HG02623 (cell line): ENCODE measurements at regions not wholly inside any gene's neighbourhood (a gene's known extent, or its start where the extent isn't known, plus 50 kb on each side); places are given as distances from the start of the nearest gene placed in this dataset.

ENCODE experiments used
- ATAC-seq: cut with Tn5 transposase; IDR thresholded peaks from one replicate; pipeline ENCODE4 v1.9.1; 2021; ENCODE audit warnings: moderate library complexity; ENCODE audit not compliant: unreplicated experiment

DNA sequence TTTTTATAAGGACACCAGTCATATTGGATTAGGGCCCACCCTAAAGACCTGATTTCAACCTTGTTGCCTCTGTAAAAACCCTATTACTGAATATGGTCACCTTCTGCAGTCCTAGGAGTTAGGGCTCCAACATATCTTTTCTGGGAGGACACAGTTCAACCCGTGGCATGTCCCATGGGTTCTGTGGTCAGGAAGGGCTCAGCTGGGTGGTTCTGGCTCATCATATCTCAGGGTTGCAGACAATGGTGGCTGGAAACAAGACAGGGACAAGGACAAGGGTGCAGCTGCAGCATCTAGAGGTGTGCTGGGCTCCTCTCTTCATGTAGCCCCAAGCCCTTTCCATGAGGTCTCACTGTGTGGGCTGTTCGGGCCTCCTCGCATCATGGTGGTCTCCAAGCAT, 63.1 kb upstream of the FOXF1 start:
- ATAC-seq: no peak

DNA sequence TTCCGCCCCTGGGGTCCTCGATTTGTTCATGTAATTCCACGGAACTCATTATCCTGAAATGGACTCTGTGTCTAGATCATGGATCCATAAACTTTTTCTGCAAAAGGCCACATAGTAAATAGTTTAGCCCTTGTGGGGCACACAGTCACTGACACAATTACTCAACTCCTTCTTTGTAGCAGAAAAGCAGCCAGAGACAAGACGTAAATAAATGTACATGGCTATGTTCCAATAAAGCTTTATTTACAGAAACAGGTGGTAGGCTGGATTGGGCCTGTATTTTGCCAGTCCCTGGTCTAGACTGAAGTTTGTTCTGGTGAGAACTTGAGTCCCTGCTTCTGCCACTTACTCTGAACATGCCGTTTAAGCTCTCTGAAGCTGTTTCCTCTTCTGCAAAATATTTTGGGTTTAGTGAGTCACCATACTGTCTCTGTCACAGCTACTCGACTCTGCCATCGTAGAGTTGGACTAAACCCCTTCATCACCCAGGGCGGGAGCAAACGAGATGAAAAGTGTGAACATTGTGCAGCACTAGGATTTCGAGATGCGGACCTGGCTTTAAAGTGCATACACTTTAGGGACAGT, 61.9 kb upstream of the FOXF1 start:
- ATAC-seq: no peak

DNA sequence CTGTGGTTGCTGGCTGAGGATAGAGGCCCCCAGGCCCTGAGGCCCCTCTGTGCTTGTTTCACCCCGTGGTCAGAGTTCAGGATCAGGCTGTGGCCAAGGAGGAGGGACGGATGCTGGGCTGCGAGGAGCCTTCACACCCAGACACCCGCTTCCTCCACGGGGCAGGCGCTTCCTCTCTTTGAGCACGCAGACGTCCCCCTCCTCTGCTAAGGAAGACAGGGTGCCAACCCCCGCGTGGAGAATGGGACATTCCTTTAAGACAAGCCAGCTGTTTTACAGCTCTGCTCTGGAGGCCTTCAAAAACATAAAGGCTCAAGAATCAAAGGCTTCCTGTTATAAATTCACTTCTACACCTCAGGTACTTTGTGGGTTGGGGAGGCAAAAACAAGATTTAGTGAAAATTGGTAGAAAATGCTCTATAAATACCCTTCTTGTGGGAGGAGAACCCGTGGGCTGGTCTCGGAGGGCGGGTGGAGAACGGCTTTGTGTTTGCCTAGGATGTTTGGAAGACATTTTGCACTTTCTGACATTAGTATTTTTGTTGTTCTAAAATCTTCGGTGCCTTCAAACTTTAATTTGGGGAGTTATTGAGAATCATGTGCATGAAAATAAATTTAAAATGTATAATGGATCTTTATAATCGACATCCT, 60.8 kb upstream of the FOXF1 start:
- no peak for ATAC-seq

DNA sequence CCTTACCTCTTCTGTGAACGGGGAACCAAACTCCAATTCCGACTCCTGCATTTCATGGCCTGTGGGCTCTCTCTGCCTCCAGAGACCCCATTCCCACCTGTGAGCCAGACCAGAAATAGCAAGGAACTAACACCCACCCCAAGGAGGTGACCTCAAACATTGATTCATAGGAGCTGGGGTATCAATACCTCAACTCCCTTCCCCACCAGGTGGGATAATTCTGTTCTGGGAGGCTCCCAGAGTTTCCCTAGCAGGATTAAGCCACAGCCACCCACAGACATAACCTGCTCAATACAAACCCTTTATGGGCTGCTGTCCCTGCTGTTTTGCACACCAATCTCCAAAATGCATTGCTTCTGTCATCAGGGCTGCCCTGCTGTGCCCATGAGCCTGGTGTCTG, 59.6 kb upstream of the FOXF1 start:
- no peak for ATAC-seq

DNA sequence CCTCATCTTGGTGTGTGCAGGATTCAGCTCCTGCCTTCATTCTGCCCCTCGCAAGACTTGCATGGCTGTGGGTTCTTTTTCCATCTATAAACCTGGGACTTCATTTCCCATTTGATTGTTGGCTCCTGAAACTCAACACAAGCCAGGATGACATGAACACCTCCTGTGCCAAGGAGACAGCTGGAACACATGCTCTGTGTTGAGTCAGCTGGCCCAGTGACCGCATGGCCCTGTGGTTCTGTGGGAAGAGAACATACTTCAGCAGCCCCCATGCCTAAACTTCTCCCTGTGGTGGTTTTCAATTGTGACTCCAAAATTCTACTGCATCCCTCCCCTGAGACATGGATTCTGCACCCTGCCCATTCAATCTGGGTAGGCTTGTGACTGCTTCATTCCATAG, 57.9 kb upstream of the FOXF1 start:
- no peak for ATAC-seq

DNA sequence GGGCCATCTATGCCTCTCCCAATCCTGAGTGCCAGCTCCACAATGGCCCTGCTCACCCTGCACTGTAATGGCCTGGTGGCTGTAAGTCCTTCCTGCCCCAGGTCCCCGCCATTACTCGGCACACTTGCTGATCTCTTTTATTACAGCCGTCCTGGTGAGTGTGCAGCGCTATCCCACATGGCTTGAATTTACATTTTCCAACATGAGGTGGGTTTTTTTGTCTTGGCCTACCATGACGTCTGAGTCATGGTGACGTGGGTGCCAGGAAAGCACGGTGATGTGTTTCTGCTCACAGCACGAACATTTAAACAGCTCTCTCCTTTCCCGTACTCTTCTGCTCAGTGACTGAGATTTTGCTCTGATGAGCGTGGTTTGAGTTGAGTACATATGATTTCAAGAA, 55.2 kb upstream of the FOXF1 start:
- ATAC-seq: no peak

DNA sequence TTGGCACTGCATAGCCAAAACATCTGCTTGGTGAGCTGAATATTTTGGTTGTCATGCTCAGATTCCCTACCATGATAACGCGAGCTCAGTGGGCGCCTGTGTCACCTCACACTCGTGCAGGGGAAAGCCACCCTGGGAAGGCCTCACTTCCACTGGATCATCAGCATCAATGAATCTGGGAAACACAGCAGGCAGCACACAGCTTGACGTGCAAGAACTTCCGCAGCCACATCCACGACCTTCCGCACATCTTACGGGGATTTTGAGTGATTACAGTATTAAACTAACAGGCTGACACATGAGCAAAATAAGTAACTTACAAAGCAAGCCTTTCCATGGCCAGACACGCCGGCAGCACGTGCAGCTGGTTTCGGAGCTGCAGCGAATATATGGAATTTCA, 54.7 kb upstream of the FOXF1 start:
- ATAC-seq: no peak

DNA sequence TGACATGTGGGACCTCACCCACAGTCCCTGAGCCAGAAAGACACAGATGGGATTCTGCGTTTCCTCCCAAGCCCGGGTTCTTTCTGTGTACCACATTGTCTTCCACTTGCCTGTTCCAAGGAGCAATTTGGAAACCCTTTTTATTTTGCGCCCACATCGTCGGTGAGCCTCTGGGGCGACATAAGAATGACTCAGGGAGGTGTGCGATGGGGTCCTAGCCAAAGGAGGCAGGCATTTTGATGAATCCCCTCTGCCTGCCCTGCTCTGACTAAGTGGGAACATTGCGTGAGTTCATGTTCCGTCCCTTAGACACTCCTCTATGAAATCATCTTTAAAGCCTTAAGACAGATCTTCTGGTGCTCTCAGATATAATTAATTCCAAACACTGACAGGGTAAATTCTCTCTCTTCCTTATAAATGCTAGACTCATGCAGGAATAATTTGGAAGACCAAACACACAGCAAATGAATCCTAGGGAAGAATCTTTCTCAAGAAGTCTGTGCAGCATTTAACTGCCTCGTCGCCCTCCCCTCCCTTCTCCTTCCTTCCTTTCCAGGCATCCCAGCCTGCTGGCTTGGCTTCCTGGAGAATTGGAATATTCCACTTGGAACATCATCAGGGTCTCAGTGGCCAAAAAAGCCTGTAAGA, 52.7 kb upstream of the FOXF1 start:
- no peak for ATAC-seq

DNA sequence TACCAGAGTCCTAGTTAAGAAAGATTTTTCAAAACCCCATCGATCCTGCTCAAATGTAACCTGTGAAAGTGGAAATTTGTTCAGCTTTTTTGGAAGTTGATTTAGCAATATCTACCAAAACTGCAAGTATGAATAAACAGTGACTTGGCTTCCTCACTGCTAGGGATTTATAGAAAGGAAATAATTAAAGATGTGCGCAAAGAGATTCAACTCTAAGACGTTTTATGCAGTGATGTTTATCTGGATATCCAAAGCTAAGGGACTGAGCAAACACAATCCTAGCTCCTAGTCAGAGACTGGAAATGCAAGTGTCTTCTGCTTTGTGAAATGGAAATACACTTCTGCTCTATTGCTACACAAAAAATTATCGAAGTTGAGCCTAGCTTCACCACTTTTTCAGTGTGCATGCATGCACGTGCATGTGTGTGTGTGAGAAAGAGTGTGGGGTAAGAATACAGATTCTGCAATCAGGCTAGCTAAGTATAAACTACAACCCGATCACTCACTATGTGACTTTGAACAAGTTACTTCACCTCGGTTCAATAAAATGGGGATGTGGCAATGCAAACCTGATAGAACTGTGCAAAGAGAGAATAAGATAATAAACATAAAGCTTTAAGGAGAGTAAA, 52.1 kb upstream of the FOXF1 start:
- no peak for ATAC-seq

DNA sequence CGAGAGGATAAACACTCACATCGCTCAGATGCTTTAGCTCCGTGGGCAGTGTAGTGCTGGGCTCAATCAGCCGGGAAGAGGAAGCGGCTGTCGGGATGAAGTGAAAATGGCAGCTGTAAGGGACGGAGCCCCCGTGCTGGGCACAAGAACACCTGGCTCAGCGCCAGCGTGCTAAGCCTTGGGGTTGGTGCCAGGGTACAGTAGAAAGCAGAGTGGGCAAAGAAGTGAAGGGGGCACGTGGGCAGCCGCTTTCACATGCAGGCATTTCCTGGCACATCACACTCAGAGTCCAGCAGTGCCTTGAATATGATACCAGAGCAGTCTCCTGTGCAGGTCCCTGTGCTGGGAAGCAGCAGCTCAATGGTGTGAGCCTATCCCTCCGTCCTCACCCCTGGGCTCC, 51.1 kb upstream of the FOXF1 start:
- no peak for ATAC-seq
